DMS153 treated with DMSO at 0.1 percent for 48 hours (cell line): ENCODE measurements at regions not wholly inside any gene's neighbourhood (a gene's known extent, or its start where the extent isn't known, plus 50 kb on each side); places are given as distances from the start of the nearest gene placed in this dataset.

Experiments
- DNase-seq: peaks from one replicate; lab custom pipeline; 2025; ENCODE audit not compliant: unreplicated experiment; lab: John Stamatoyannopoulos, UW

DNA sequence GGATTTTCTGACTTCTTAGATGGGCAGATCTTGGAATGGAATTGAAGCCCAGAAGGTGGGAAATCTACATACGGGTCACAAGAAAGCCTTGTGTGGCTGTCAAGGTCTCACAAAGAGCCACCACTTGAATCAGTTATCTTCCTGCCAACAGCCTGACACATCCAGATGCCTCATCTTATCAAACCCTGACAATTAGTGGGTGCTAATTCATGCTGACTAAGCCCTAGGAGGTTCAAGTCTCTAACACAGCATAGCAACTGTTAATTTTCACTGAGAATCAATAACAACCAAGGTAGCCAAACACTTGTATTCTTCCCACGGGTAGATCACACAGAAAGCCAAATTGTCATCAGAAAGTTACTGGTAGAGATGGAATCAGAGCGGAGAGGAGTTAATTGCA, 222.2 kb downstream of the TMEM167A start:
- no peak for DNase-seq

GRCh38 chr5:82851471-82851870, 225.7 kb downstream of the TMEM167A start:
- no peak for DNase-seq

GRCh38 chr5:82850393-82850792, 226.8 kb downstream of the TMEM167A start:
- DNase-seq, result no peak

DNA sequence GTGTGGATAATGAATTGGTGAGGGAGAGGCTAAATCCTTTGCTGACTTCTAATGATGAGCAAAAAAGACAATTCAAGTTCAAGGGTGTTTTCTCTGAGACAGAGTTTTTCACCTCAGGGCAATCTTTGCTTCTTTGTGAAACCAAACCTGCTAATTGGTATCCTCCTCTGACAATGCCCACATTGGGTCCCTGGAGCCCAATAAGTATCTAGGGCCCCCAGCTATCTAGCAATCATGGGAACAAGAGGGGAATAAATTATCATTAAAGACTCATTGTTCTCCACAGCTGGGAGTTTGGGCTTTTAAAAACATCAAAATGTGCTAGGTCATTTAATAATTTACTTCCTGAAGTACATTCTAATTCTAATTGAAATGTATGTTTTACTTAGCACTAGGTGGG, 227.3 kb downstream of the TMEM167A start:
- DNase-seq, result no peak

- DNase-seq, result no peak
Observed at GRCh38 chr5:82847562-82847961, 229.6 kb downstream of the TMEM167A start.

GRCh38 chr5:82839881-82840280, 237.3 kb downstream of the TMEM167A start:
- no peak for DNase-seq

DNA sequence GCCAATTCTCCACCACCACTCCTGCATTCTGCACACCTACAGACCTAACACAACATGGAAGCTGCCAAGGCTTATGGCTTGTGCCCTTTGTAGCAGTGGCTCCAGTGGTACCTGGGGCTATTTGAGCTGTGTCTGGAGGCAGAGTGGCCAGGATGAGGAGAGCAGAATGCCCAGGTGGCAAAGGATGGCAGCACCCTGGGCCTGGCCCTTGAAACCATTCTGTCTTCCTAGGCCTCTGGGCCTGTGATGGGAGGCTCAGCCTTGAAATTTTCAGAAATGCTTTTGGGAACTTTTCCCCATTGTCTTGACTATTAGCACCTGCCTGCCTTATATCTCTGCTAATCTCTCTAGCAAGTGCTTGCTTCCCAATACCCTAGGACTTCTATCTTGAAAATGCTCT, 241.7 kb downstream of the TMEM167A start:
- DNase-seq, result no peak

GRCh38 chr5:82834151-82834550, 243.0 kb downstream of the TMEM167A start:
- DNase-seq, result no peak

DNA sequence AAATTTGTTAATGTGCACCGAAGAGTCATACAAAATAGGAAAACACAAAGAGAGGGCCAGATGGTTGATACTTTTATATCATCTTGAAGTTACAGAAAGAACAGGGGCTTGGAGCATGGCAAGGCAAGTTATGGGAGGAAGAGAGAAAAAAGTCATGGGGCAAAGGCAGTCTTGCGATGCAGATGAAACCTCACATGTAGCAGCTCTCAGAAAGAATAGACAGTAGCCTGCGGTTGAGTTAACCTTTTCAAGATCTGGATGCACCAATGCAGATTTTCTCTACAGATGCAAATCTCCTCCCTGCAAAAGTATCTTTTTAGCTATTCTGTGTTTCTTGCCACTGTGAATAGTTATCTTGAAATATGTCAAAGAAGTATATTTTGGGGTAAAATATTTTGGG, 243.9 kb downstream of the TMEM167A start:
- no peak for DNase-seq

DNA sequence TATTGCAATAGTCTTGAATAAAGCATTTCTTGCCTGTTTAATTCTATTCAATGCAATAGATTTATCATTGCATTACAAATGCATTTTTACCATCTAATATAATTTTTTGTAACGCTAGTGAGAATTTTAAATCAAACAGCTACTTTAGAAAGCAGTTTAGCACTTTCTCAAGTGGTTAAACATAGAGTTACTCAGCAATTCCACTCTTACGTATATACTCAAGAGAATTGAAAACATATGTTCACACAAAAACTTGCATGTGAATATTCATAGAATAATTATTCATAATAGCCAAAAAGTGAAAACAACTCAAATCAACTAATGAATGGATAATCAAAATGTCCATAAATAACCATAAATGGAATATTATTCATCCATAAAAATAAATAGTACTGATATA, 244.7 kb downstream of the TMEM167A start:
- no peak for DNase-seq

- no peak for DNase-seq
Observed at GRCh38 chr5:82828211-82828610, 249.0 kb downstream of the TMEM167A start.

GRCh38 chr5:82827651-82828050, 249.5 kb downstream of the TMEM167A start:
- DNase-seq, result no peak

- no peak for DNase-seq
Observed at GRCh38 chr5:82822634-82822927, 254.6 kb downstream of the TMEM167A start.

DNA sequence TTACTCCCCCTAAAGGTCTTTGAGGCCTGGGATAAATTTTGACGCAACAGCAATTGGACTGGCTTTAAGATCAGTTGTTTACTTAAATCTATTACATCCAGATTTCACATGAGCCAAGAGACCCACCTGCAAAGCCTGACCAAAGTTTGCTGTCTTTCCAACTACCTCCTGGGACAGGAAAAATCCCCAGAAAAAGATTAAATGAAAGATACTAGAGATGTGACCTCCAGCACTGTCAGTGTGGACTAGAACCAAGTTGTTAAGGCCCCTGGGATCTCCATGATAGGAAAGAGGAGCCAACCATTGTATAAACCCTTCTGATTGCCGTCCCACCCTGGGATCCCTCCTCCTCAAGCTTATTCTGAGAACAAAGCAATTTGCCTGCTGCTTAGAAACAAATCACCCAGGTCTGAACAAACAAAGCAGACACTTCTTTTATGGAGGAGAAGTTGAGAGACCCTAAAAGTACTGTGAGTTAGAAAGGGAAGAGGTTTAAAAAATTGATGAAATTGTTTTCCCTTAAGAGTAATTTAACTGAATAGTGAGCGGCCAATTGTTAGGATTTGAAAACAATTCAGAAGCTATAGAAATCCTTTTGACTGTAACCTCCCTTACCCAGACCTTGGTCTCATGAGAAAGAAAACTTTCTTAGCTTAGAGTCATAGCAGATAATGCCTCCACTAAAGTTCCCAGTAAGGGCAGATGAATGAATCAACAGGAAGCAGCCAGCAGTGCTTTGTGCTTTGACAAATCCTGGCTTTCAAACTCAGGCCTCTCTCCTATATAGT, 255.2 kb downstream of the TMEM167A start:
- DNase-seq, result no peak

GRCh38 chr5:82820961-82821845, 256.0 kb downstream of the TMEM167A start:
- DNase-seq, result no peak

DNA sequence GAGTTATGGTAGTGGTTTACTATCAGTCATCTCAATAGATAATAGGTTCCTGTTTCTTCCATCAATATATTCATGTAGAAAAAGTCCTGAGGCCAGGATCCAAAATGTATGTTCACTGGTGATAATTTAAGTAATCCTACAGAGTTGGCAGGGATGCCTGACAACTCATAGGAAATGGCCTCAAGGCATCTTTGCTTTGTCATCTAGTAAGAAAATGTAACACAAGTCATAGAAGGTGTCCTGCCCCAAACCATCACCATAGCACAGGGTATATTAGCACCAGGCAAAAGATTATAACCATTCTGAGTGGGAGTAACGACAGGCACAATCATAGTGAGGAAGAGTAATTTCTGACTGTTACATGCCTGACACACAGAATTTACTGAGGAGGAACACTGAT, 257.0 kb downstream of the TMEM167A start:
- no peak for DNase-seq

- no peak for DNase-seq
Observed at GRCh38 chr5:82817897-82818676, 259.1 kb downstream of the TMEM167A start.

DNA sequence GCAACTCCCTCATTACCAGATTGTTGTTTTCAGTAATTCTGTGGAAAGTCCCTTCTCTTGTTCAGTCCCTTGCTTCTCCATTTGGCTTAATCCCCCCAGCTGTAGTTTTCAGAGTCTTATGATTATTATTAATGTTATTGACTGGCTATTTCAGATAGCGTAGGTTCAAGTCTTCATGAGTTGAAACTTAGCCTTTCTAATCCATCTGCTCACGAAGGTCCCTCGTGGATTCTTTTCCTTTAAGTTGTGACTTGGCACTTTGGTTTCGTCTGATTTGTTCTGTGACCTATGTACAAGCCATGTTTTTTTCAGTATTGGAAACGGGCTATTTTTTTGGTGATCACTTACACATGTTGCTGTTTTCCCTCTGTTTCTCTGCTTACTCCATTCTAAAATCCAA, 260.3 kb downstream of the TMEM167A start:
- no peak for DNase-seq

- no peak for DNase-seq
Observed at GRCh38 chr5:82815871-82816270, 261.3 kb downstream of the TMEM167A start.

GRCh38 chr5:82813861-82814260, 263.3 kb downstream of the TMEM167A start:
- no peak for DNase-seq

GRCh38 chr5:82812575-82812974, 264.6 kb downstream of the TMEM167A start:
- no peak for DNase-seq

GRCh38 chr5:82811490-82811889, 265.7 kb downstream of the TMEM167A start:
- no peak for DNase-seq
